A673 (cell line): ENCODE measurements at regions not wholly inside any gene's neighbourhood (a gene's known extent, or its start where the extent isn't known, plus 50 kb on each side); places are given as distances from the start of the nearest gene placed in this dataset.
A peak's percentile ranks its signal among the peaks of the same experiment; 100 is the strongest.

Experiments used
- BruUV-seq: library from RNA; stranded (reverse); fragments of 400-500 nt; replicated peaks from 2 replicates; lab custom pipeline; 2021; lab: Mats Ljungman, UMichigan
- CTCF ChIA-PET: fragments of 300-600 bp; sonication (Branson Sonifier 250); formaldehyde crosslinking; loops from one replicate; lab custom pipeline; 2022; ENCODE audit warnings: antibody characterized with exemption; lab: Charles Lee
- POLR2A ChIA-PET: fragments of 300-600 bp; sonication (Branson Sonifier 250); formaldehyde crosslinking; loops from one replicate; lab custom pipeline; 2022; ENCODE audit warnings: antibody characterized with exemption; ENCODE audit not compliant: low non-redundant PET; lab: Charles Lee
- DNase-seq: peaks from one replicate; pipeline ENCODE4 v3.0.0-alpha.2; 2015; ENCODE audit warnings: low spot score
- H3K27ac ChIP-seq: fragments of 200-600 bp; sonication (generic); 2 replicates; pipeline ENCODE4 v1.5.1; 2016; ENCODE audit warnings: mixed run types, low read depth, mild to moderate bottlenecking, mixed read lengths, antibody characterized with exemption, low read length; ENCODE audit not compliant: poor library complexity, severe bottlenecking
- H3K27me3 ChIP-seq: fragments of 200-600 bp; sonication (generic); replicated peaks from 2 replicates; pipeline ENCODE4 v1.6.1; 2017; ENCODE audit warnings: mixed run types, low read depth, mild to moderate bottlenecking, mixed read lengths, antibody characterized with exemption, low read length; ENCODE audit not compliant: insufficient read depth, poor library complexity
- H3K36me3 ChIP-seq: fragments of 200-600 bp; sonication (generic); 2 replicates; pipeline ENCODE4 v1.6.1; 2016; ENCODE audit warnings: mixed run types, mild to moderate bottlenecking, mixed read lengths, antibody characterized with exemption, low read length; ENCODE audit not compliant: insufficient read depth, poor library complexity, severe bottlenecking
- H3K4me1 ChIP-seq: fragments of 200-600 bp; sonication (generic); 2 replicates; pipeline ENCODE4 v1.6.1; 2017; ENCODE audit warnings: mixed run types, mild to moderate bottlenecking, mixed read lengths, antibody characterized with exemption, low read length; ENCODE audit not compliant: insufficient read depth, poor library complexity, severe bottlenecking
- H3K4me3 ChIP-seq: fragments of 200-600 bp; sonication (generic); 2 replicates; pipeline ENCODE4 v1.5.1; 2016; ENCODE audit warnings: low read depth, mixed run types, mild to moderate bottlenecking, mixed read lengths, low read length; ENCODE audit not compliant: poor library complexity, severe bottlenecking
- H3K9me3 ChIP-seq: fragments of 200-600 bp; sonication (generic); 2 replicates; pipeline ENCODE4 v1.6.1; 2016; ENCODE audit warnings: mixed run types, low read depth, mild to moderate bottlenecking, mixed read lengths, antibody characterized with exemption, low read length; ENCODE audit not compliant: poor library complexity, severe bottlenecking
- CTCF ChIP-seq: fragments of 300-800, 200-600 bp; sonication (generic); conservative IDR thresholded peaks from 2 replicates; pipeline ENCODE4 v1.5.1; 2017; ENCODE audit warnings: low read depth, mild to moderate bottlenecking, antibody characterized with exemption, low read length, moderate library complexity, mixed read lengths
- EZH2 ChIP-seq: fragments of 200-600 bp; sonication (generic); IDR thresholded peaks from 2 replicates; pipeline ENCODE4 v1.6.1; 2017; ENCODE audit warnings: borderline replicate concordance, low read depth, mild to moderate bottlenecking, mixed read lengths, antibody characterized with exemption, low read length; ENCODE audit not compliant: poor library complexity, severe bottlenecking
- intact Hi-C: fragments of 100-400 bp; cut with micrococcal nuclease; formaldehyde crosslinking; loops from one replicate; pipeline ENCODE4 v1.10.0; 2022; ENCODE audit not compliant: unreplicated experiment

DNA sequence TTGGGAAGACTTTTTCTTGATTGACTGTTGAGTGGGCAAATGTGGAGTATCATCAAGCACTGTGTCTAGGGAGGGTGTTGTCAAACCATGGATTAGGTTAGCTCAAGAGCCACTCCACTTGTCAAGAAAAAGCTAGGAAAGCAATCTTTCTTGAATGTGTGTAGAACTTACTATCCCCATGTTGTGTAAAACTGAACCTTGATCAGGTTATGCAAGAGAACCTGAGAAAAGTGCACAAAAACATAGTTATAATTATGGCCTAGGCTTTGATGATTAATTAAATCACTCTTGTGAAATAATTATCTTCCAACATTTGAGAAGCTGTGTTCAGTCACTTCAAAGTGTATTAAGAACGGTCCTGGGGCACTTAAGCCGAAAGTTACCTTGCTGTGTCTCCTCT lies 238.2 kb upstream of the OBI1 start:
- Histone ChIP-seq H3K9me3 (no peaks in the 10 kb centered on the region), H3K4me3 (no peak overlapping the region), H3K4me1 (no peaks in the 10 kb centered on the region), H3K36me3 (no peaks in the 10 kb centered on the region), H3K27ac (no peak overlapping the region), H3K27me3 (no peaks in the 10 kb centered on the region)
- TF ChIP-seq EZH2 (no peak), CTCF (no peak)
- BruUV-seq: no TSS peak
- DNase-seq: no peak
- POLR2A ChIA-PET: no interaction called here
- intact Hi-C loops: no loop called here
- CTCF ChIA-PET: no interaction called here

GRCh38 chr13:78884571-78884970 lies 225.6 kb upstream of the OBI1 start:
- TF ChIP-seq EZH2 (no peak), CTCF (no peak)
- POLR2A ChIA-PET: no interaction called here
- no TSS peak for BruUV-seq

GRCh38 chr13:78881751-78882150 lies 222.8 kb upstream of the OBI1 start:
- no peak overlapping the region for H3K4me3 ChIP-seq
- H3K36me3 ChIP-seq: no peaks in the 10 kb centered on the region
- peak; percentile 32 for DNase-seq
- TF ChIP-seq CTCF (no peak), EZH2 (no peak)
- no peaks in the 10 kb centered on the region for H3K4me1 ChIP-seq
- CTCF ChIA-PET: no interaction called here
- H3K9me3 ChIP-seq: no peaks in the 10 kb centered on the region
- no TSS peak for BruUV-seq
- POLR2A ChIA-PET: no interaction called here
- H3K27ac ChIP-seq: no peak overlapping the region
- intact Hi-C loops: no loop called here
- H3K27me3 ChIP-seq: no peaks in the 10 kb centered on the region

More at GRCh38 chr13:78884571-78884970, 225.6 kb upstream of the OBI1 start:
- Histone ChIP-seq H3K9me3 (no peaks in the 10 kb centered on the region), H3K4me1 (no peaks in the 10 kb centered on the region), H3K36me3 (no peaks in the 10 kb centered on the region), H3K4me3 (no peak overlapping the region), H3K27me3 (no peaks in the 10 kb centered on the region), H3K27ac (no peak overlapping the region)
- CTCF ChIA-PET: no interaction called here
- peak; percentile 17 for DNase-seq
- intact Hi-C loops: no loop called here
